ENCODE measurements at regions not wholly inside any gene's neighbourhood (a gene's known extent, or its start where the extent isn't known, plus 50 kb on each side); places are given as distances from the start of the nearest gene placed in this dataset.

- no peaks in the 10 kb centered on the region; the same call in 1 of the 2 replicates for H3K27me3 ChIP-seq (ENCODE audit: control insufficient read depth, insufficient read depth, low read length)
- POLR2A ChIA-PET: no interaction called here
- ATAC-seq (no peak), DNase-seq (ENCODE audit: low read depth, low spot score) (no peak)
- H3K4me1 ChIP-seq (ENCODE audit: control insufficient read depth, insufficient read depth, low read length): no peaks in the 10 kb centered on the region
- BruUV-seq (replicated peaks): no TSS peak
- CTCF ChIA-PET: no interaction called here
- H3K36me3 ChIP-seq (ENCODE audit: control insufficient read depth, insufficient read depth, low read length): no peaks in the 10 kb centered on the region
- intact Hi-C loops (cut with micrococcal nuclease; ENCODE audit: unreplicated experiment): no loop called here
- no peak overlapping the region for H3K4me3 ChIP-seq (ENCODE audit: low read depth in 2 of 2, low read length in 2 of 2)
- in situ Hi-C loops (cut with HindIII; ENCODE audit: low pct_unique_long_range_greater_than_20kb, low sequenced_read_pairs): no loop called here
- TF ChIP-seq, protein P1, sequence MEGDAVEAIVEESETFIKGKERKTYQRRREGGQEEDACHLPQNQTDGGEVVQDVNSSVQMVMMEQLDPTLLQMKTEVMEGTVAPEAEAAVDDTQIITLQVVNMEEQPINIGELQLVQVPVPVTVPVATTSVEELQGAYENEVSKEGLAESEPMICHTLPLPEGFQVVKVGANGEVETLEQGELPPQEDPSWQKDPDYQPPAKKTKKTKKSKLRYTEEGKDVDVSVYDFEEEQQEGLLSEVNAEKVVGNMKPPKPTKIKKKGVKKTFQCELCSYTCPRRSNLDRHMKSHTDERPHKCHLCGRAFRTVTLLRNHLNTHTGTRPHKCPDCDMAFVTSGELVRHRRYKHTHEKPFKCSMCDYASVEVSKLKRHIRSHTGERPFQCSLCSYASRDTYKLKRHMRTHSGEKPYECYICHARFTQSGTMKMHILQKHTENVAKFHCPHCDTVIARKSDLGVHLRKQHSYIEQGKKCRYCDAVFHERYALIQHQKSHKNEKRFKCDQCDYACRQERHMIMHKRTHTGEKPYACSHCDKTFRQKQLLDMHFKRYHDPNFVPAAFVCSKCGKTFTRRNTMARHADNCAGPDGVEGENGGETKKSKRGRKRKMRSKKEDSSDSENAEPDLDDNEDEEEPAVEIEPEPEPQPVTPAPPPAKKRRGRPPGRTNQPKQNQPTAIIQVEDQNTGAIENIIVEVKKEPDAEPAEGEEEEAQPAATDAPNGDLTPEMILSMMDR (IDR thresholded peaks at IDR 0.05): no peak
- H3K9me3 ChIP-seq (ENCODE audit: control insufficient read depth, insufficient read depth, low read depth, low read length): no peaks in the 10 kb centered on the region
- H3K27ac ChIP-seq (ENCODE audit: low read length): no peak overlapping the region
Measured at GRCh38 chr6:11890209-11890608, 111.6 kb upstream of the ADTRP start.

GRCh38 chr6:11889572-11889971 is 111.0 kb upstream of the ADTRP start:
- ATAC-seq (no peak), DNase-seq (ENCODE audit: low read depth, low spot score) (no peak)
- ChIA-PET POLR2A (no interaction called here), CTCF (no interaction called here)
- intact Hi-C loops (cut with micrococcal nuclease; ENCODE audit: unreplicated experiment) (no loop called here), in situ Hi-C loops (cut with HindIII; ENCODE audit: low pct_unique_long_range_greater_than_20kb, low sequenced_read_pairs) (no loop called here)
- no peaks in the 10 kb centered on the region for H3K36me3 ChIP-seq (ENCODE audit: control insufficient read depth, insufficient read depth, low read length)
- no peak overlapping the region for H3K27ac ChIP-seq (ENCODE audit: low read length)
- no TSS peak for BruUV-seq (replicated peaks)
- H3K9me3 ChIP-seq (ENCODE audit: control insufficient read depth, insufficient read depth, low read depth, low read length): no peaks in the 10 kb centered on the region
- H3K4me3 ChIP-seq (ENCODE audit: low read depth in 2 of 2, low read length in 2 of 2): no peak overlapping the region
- TF ChIP-seq POLR2AphosphoS5 (IDR thresholded peaks at IDR 0.05; ENCODE audit: low read depth, low read length): no peak
- TF ChIP-seq SIN3A (IDR thresholded peaks at IDR 0.05; ENCODE audit: borderline replicate concordance, insufficient read depth, low read depth, low read length): no peak
- TF ChIP-seq, protein P2, sequence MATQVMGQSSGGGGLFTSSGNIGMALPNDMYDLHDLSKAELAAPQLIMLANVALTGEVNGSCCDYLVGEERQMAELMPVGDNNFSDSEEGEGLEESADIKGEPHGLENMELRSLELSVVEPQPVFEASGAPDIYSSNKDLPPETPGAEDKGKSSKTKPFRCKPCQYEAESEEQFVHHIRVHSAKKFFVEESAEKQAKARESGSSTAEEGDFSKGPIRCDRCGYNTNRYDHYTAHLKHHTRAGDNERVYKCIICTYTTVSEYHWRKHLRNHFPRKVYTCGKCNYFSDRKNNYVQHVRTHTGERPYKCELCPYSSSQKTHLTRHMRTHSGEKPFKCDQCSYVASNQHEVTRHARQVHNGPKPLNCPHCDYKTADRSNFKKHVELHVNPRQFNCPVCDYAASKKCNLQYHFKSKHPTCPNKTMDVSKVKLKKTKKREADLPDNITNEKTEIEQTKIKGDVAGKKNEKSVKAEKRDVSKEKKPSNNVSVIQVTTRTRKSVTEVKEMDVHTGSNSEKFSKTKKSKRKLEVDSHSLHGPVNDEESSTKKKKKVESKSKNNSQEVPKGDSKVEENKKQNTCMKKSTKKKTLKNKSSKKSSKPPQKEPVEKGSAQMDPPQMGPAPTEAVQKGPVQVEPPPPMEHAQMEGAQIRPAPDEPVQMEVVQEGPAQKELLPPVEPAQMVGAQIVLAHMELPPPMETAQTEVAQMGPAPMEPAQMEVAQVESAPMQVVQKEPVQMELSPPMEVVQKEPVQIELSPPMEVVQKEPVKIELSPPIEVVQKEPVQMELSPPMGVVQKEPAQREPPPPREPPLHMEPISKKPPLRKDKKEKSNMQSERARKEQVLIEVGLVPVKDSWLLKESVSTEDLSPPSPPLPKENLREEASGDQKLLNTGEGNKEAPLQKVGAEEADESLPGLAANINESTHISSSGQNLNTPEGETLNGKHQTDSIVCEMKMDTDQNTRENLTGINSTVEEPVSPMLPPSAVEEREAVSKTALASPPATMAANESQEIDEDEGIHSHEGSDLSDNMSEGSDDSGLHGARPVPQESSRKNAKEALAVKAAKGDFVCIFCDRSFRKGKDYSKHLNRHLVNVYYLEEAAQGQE (IDR thresholded peaks at IDR 0.05; ENCODE audit: insufficient read depth in 1 of 2, low read depth in 2 of 2, low read length in 1 of 2): no peak
- TF ChIP-seq TCF7L2 (IDR thresholded peaks at IDR 0.05; ENCODE audit: low read depth, low read length): no peak
- TF ChIP-seq, protein P1 (IDR thresholded peaks at IDR 0.05): no peak
- no peaks in the 10 kb centered on the region for H3K4me1 ChIP-seq (ENCODE audit: control insufficient read depth, insufficient read depth, low read length)
- H3K27me3 ChIP-seq (ENCODE audit: control insufficient read depth, insufficient read depth, low read length): no peaks in the 10 kb centered on the region; the same call in 1 of the 2 replicates

DNA sequence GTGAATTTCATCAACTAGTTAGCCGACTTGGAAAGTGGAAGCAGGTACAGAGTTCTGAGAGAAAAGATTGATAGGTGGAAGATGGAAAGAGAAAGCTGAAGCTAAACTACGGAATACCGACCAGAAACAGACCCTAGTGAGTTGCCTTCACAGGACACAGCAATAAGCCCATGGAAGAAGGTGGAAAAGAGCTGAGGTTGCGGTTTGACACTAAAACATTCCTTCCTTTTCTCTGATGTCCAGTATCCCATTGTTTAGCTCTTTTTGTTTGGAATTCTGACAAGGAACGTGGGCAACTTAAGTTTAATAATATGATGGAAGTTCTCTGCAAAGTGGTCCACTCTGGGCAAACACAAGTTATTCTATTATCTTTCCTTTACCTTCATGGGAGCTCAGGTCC is 110.1 kb upstream of the ADTRP start:
- Histone ChIP-seq H3K9me3 (ENCODE audit: control insufficient read depth, insufficient read depth, low read depth, low read length) (no peaks in the 10 kb centered on the region), H3K4me3 (ENCODE audit: low read depth in 2 of 2, low read length in 2 of 2) (no peak overlapping the region), H3K27ac (ENCODE audit: low read length) (no peak overlapping the region), H3K4me1 (ENCODE audit: control insufficient read depth, insufficient read depth, low read length) (no peaks in the 10 kb centered on the region), H3K27me3 (ENCODE audit: control insufficient read depth, insufficient read depth, low read length) (no peaks in the 10 kb centered on the region; the same call in 1 of the 2 replicates), H3K36me3 (ENCODE audit: control insufficient read depth, insufficient read depth, low read length) (no peaks in the 10 kb centered on the region)
- no TSS peak for BruUV-seq (replicated peaks)
- intact Hi-C loops (cut with micrococcal nuclease; ENCODE audit: unreplicated experiment): no loop called here
- ATAC-seq (no peak), DNase-seq (ENCODE audit: low read depth, low spot score) (no peak)
- ChIA-PET POLR2A (no interaction called here), CTCF (no interaction called here)
- TF ChIP-seq SIN3A (IDR thresholded peaks at IDR 0.05; ENCODE audit: borderline replicate concordance, insufficient read depth, low read depth, low read length) (no peak), TCF7L2 (IDR thresholded peaks at IDR 0.05; ENCODE audit: low read depth, low read length) (no peak), POLR2AphosphoS5 (IDR thresholded peaks at IDR 0.05; ENCODE audit: low read depth, low read length) (no peak)
- TF ChIP-seq, protein P1 (IDR thresholded peaks at IDR 0.05): no peak
- TF ChIP-seq, protein P2 (IDR thresholded peaks at IDR 0.05; ENCODE audit: insufficient read depth in 1 of 2, low read depth in 2 of 2, low read length in 1 of 2): no peak
- in situ Hi-C loops (cut with HindIII; ENCODE audit: low pct_unique_long_range_greater_than_20kb, low sequenced_read_pairs): no loop called here
